Subcutaneous abdominal adipose tissue (tissue), 5 donors: ENCODE measurements at regions not wholly inside any gene's neighbourhood (a gene's known extent, or its start where the extent isn't known, plus 50 kb on each side); places are given as distances from the start of the nearest gene placed in this dataset.
"Not testable (repeated sequence)": the region's sequence is repeated elsewhere in the genome, so short reads cannot be mapped to it uniquely, and the experiment has no call there.

Experiments
- H3K27ac ChIP-seq: one replicate; pipeline ENCODE4 v1.7.0; 2013; ENCODE audit warnings: low read depth, mild to moderate bottlenecking, inconsistent platforms, low read length, moderate library complexity
- H3K27me3 ChIP-seq, 5 donors: one replicate each; pipeline ENCODE4 v1.7.0; 2013; ENCODE audit warnings: low read length in 5 of 5, inconsistent platforms in 1 of 5; ENCODE audit not compliant: control insufficient read depth in 5 of 5, insufficient read depth in 4 of 5
- H3K36me3 ChIP-seq, 5 donors: one replicate each; pipeline ENCODE4 v1.7.0; 2013; ENCODE audit warnings: low read length in 5 of 5; ENCODE audit not compliant: control insufficient read depth in 5 of 5, insufficient read depth in 5 of 5
- H3K4me1 ChIP-seq, 5 donors: one replicate each; pipeline ENCODE4 v1.7.0; 2013; ENCODE audit warnings: low read length in 5 of 5, mild to moderate bottlenecking in 3 of 5, moderate library complexity in 1 of 5; ENCODE audit not compliant: control insufficient read depth in 5 of 5, insufficient read depth in 5 of 5
- H3K4me3 ChIP-seq, 5 donors: one replicate each; pipeline ENCODE4 v1.7.0; 2013; ENCODE audit warnings: low read length in 5 of 5, low read depth in 1 of 5
- H3K9ac ChIP-seq, 5 donors: one replicate each; pipeline ENCODE4 v1.7.0; 2013; ENCODE audit warnings: low read length in 5 of 5, mild to moderate bottlenecking in 4 of 5, moderate library complexity in 3 of 5
- H3K9me3 ChIP-seq, 5 donors: one replicate each; pipeline ENCODE4 v1.7.0; 2013; ENCODE audit warnings: low read length in 5 of 5; ENCODE audit not compliant: control insufficient read depth in 5 of 5
- donor health status: healthy.
- donor health status: healthy.
- donor health status: healthy.
- donor health status: healthy.
- donor health status: healthy.

- no peak overlapping the region for H3K4me3 ChIP-seq
- no peaks in the 10 kb centered on the region for H3K27me3 ChIP-seq
- H3K9me3 ChIP-seq: no peaks in the 10 kb centered on the region
- H3K27ac ChIP-seq: no peak overlapping the region
- no peak overlapping the region for H3K9ac ChIP-seq
- no peaks in the 10 kb centered on the region for H3K36me3 ChIP-seq
- no peaks in the 10 kb centered on the region for H3K4me1 ChIP-seq
Measured at GRCh38 chr9:36521148-36521547, 51.5 kb upstream of the MELK start.

- H3K27me3 ChIP-seq: no peaks in the 10 kb centered on the region
- no peak overlapping the region for H3K27ac ChIP-seq
- no peak overlapping the region for H3K9ac ChIP-seq
- no peaks in the 10 kb centered on the region for H3K9me3 ChIP-seq
- H3K36me3 ChIP-seq: no peaks in the 10 kb centered on the region
- H3K4me1 ChIP-seq: no peaks in the 10 kb centered on the region
- H3K4me3 ChIP-seq: no peak overlapping the region
Measured at GRCh38 chr9:36517131-36517530, 55.6 kb upstream of the MELK start.

- Histone ChIP-seq H3K27me3 (no peaks in the 10 kb centered on the region), H3K9me3 (no peaks in the 10 kb centered on the region), H3K36me3 (no peaks in the 10 kb centered on the region), H3K4me3 (no peak overlapping the region), H3K9ac (no peak overlapping the region), H3K4me1 (no peaks in the 10 kb centered on the region), H3K27ac (no peak overlapping the region)
Measured at GRCh38 chr9:36504156-36504555, 68.5 kb upstream of the MELK start.

GRCh38 chr9:36503172-36504088, 69.3 kb upstream of the MELK start:
- no peak overlapping the region for H3K9ac ChIP-seq
- no peaks in the 10 kb centered on the region for H3K36me3 ChIP-seq
- no peaks in the 10 kb centered on the region for H3K27me3 ChIP-seq
- no peaks in the 10 kb centered on the region for H3K4me1 ChIP-seq
- H3K27ac ChIP-seq: no peak overlapping the region
- H3K4me3 ChIP-seq: no peak overlapping the region
- H3K9me3 ChIP-seq: no peaks in the 10 kb centered on the region

- Histone ChIP-seq H3K9ac (no peak overlapping the region), H3K36me3 (no peaks in the 10 kb centered on the region), H3K27me3 (no peaks in the 10 kb centered on the region), H3K9me3 (no peaks in the 10 kb centered on the region), H3K4me1 (no peaks in the 10 kb centered on the region), H3K4me3 (no peak overlapping the region), H3K27ac (no peak overlapping the region)
Measured at GRCh38 chr9:36501727-36502126, 71.0 kb upstream of the MELK start.

- H3K36me3 ChIP-seq, H3K27ac ChIP-seq, H3K9me3 ChIP-seq, H3K4me1 ChIP-seq, H3K4me3 ChIP-seq, H3K9ac ChIP-seq, H3K27me3 ChIP-seq: not testable (repeated sequence)
Measured at GRCh38 chr9:36500931-36501330, 71.8 kb upstream of the MELK start.

GRCh38 chr9:36499174-36499890, 73.4 kb upstream of the MELK start:
- Histone ChIP-seq H3K9ac (no peak overlapping the region), H3K9me3 (no peaks in the 10 kb centered on the region), H3K4me1 (no peaks in the 10 kb centered on the region), H3K27ac (no peak overlapping the region), H3K4me3 (no peak overlapping the region), H3K36me3 (no peaks in the 10 kb centered on the region), H3K27me3 (no peaks in the 10 kb centered on the region)

- not testable (repeated sequence) for H3K27me3 ChIP-seq, H3K36me3 ChIP-seq, H3K4me3 ChIP-seq, H3K27ac ChIP-seq, H3K9ac ChIP-seq, H3K4me1 ChIP-seq, H3K9me3 ChIP-seq
Measured at GRCh38 chr9:36493564-36493963, 79.1 kb upstream of the MELK start.

GRCh38 chr9:36492865-36493264, 79.8 kb upstream of the MELK start:
- H3K4me1 ChIP-seq: peaks cover 0 to 16% (median 11%) of the 10 kb centered on the region in 5 donors
- no peak overlapping the region for H3K9ac ChIP-seq
- no peaks in the 10 kb centered on the region for H3K36me3 ChIP-seq
- H3K27ac ChIP-seq: no peak overlapping the region
- H3K9me3 ChIP-seq: no peaks in the 10 kb centered on the region
- no peaks in the 10 kb centered on the region for H3K27me3 ChIP-seq
- H3K4me3 ChIP-seq: no peak overlapping the region

GRCh38 chr9:36489453-36489852, 83.2 kb upstream of the MELK start:
- H3K4me3 ChIP-seq: no peak overlapping the region
- H3K4me1 ChIP-seq: peaks cover 0 to 35% (median 28%) of the 10 kb centered on the region in 5 donors
- no peaks in the 10 kb centered on the region for H3K27me3 ChIP-seq
- H3K9ac ChIP-seq: no peak overlapping the region
- H3K9me3 ChIP-seq: no peaks in the 10 kb centered on the region
- H3K27ac ChIP-seq: no peak overlapping the region
- H3K36me3 ChIP-seq: no peaks in the 10 kb centered on the region
